ENCODE measurements at regions not wholly inside any gene's neighbourhood (a gene's known extent, or its start where the extent isn't known, plus 50 kb on each side); places are given as distances from the start of the nearest gene placed in this dataset.

DNA sequence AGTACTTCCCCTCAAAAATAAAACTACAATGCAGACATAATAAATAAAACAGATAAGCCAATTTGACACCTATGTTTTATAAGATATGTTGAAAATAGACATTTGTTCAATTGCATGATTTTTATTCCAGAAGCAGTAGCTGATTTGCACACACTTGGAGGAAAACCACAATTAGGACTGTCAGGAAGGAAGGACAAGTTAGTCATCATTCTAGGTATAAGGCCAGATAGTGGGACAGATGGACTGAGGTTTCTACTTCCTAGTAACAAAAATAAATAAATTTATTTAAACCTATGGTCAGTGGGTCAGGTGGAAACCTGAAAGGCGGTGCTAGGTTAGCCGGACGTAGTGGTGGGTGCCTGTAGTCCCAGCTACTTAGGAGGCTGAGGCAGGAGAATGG is 141.8 kb upstream of the RASSF8 start:
- H3K4me3 Mint-ChIP-seq = no peak overlapping the region
- no peak overlapping the region for H3K27ac Mint-ChIP-seq
- H3K9me3 Mint-ChIP-seq = no peaks in the 10 kb centered on the region
- no peaks in the 10 kb centered on the region for H3K36me3 Mint-ChIP-seq (ENCODE audit: low read depth)
- peaks cover 1% of the 10 kb centered on the region for H3K4me1 Mint-ChIP-seq (ENCODE audit: low read depth)
- peaks cover 18% of the 10 kb centered on the region for H3K27me3 Mint-ChIP-seq (ENCODE audit: low read depth)

DNA sequence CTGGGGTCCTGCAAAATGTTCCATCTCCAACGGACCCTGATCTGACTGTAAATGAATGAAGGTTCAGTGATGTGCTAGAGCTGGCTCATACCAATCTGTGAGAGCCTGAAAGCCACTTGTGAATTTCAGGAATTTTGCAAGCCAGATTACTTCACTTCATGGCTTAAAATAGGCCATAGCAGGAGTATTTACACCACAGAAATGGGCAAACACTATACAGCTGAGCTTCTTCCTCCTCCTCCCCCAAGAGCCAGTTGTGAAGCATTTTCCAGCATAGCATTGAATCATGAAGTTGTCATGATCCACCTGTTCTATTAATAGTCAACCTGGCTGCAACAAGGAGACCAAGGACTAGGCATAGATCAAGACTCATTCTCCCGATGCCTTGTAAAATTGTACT is 141.3 kb upstream of the RASSF8 start:
- H3K4me3 Mint-ChIP-seq = no peak overlapping the region
- no peak overlapping the region for H3K27ac Mint-ChIP-seq
- H3K4me1 Mint-ChIP-seq (ENCODE audit: low read depth) = no peaks in the 10 kb centered on the region
- H3K9me3 Mint-ChIP-seq = no peaks in the 10 kb centered on the region
- no peaks in the 10 kb centered on the region for H3K36me3 Mint-ChIP-seq (ENCODE audit: low read depth)
- peaks cover 18% of the 10 kb centered on the region for H3K27me3 Mint-ChIP-seq (ENCODE audit: low read depth)

DNA sequence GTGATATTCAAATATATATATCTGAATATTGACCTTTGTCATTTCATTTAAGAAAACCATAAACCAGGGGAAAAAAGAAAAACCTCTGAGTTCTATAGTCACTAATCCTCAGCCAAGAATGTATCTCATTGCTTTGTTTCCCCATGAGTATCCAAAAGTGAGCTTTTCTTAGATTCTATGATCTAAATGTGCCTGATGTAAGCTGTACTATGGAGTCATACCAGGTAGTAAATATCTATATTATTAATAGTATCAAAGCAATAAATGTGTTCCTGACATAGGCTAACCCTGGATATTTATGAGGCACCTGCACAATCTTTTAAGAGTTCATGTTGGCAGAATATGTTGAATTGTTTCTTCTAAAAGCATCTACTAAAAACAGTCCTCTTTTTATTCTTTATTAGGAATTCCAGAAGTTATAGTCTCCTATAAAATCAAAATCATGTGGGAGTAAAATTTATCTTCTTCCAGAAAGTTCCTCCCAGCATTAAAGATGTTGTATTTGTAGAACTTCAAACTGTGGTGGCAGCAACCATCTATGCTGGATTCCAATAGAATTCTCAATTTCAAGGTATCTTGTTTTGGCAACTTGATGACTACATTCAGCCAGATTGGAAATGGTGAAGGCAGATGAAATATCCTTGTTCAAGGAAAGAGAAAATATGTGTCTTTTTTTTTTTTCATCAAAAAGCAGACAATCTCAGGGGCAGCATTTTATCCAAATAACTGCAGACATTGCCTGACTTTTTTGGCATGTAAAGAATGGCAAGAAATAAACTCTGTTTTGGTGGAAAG is 139.7 kb upstream of the RASSF8 start:
- no peaks in the 10 kb centered on the region for H3K4me1 Mint-ChIP-seq (ENCODE audit: low read depth)
- H3K27ac Mint-ChIP-seq = no peak overlapping the region
- H3K36me3 Mint-ChIP-seq (ENCODE audit: low read depth) = no peaks in the 10 kb centered on the region
- H3K27me3 Mint-ChIP-seq (ENCODE audit: low read depth) = peaks cover 18% of the 10 kb centered on the region
- H3K4me3 Mint-ChIP-seq = no peak overlapping the region
- no peaks in the 10 kb centered on the region for H3K9me3 Mint-ChIP-seq

DNA sequence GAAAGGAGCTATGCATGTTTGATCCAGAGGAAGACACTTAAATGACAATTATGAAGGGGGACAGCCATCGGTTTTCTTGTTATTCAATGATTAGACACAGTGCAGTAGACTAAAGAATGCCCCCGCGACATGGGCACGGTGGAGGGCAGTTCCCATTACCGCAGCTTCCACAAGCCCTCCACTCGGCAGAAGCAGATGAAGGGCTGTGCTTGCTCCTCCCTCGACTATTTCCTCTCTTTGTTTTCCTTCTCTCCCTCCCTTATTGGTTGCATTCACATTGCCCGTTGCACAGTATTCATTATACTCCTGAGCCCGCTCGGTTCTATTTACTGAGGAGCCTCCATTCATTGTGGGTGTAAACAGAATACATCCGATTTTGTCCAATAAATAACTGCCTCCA is 138.8 kb upstream of the RASSF8 start:
- H3K4me3 Mint-ChIP-seq = no peak overlapping the region
- H3K9me3 Mint-ChIP-seq = no peaks in the 10 kb centered on the region
- H3K27ac Mint-ChIP-seq = no peak overlapping the region
- H3K4me1 Mint-ChIP-seq (ENCODE audit: low read depth) = no peaks in the 10 kb centered on the region
- H3K27me3 Mint-ChIP-seq (ENCODE audit: low read depth) = peaks cover 24% of the 10 kb centered on the region
- no peaks in the 10 kb centered on the region for H3K36me3 Mint-ChIP-seq (ENCODE audit: low read depth)

DNA sequence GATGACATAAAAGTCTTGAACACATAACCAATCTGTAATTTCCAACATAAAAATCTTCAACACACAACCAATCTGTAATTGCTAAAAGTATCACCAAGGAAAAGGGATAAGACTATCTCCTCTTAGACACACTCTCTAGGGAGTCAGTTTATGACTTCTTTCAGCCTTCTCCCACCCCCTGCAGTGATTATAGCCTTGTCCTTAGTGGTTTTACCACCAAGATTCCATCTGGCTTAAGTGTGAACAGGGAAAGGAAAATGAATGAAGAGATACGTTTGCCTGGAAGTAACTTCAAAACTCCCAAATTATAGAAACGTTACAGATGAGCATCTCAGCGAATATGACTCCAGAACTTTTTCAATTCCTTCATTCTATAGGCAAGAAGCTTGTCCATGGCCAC is 136.2 kb upstream of the RASSF8 start:
- peaks cover 24% of the 10 kb centered on the region for H3K27me3 Mint-ChIP-seq (ENCODE audit: low read depth)

DNA sequence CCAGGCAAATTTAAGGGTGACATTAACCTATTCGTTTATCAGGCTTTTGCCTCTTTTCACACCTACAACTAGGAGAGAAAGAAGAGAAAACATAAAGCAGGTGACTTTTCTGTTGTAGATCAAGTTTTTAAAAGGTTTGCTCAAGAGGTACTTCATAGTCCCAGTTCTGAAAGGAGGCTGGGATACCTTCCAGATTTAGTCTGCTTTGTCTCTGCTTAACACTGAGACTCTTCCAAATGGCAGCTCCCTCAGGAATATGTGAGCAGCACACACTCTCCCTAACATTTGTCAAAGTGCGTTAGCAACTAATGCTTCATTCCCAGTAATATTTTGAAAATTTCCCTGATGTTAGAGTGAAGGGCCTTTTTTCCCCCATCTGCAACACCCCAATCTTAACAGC is 133.7 kb upstream of the RASSF8 start:
- H3K9me3 Mint-ChIP-seq = no peaks in the 10 kb centered on the region
- no peak overlapping the region for H3K4me3 Mint-ChIP-seq
- H3K4me1 Mint-ChIP-seq (ENCODE audit: low read depth) = no peaks in the 10 kb centered on the region
- no peaks in the 10 kb centered on the region for H3K36me3 Mint-ChIP-seq (ENCODE audit: low read depth)
- H3K27me3 Mint-ChIP-seq (ENCODE audit: low read depth) = peaks cover 12% of the 10 kb centered on the region
- H3K27ac Mint-ChIP-seq = no peak overlapping the region

More for the DNA sequence above, 136.2 kb upstream of the RASSF8 start:
- H3K9me3 Mint-ChIP-seq = no peaks in the 10 kb centered on the region
- H3K4me3 Mint-ChIP-seq = no peak overlapping the region
- H3K27ac Mint-ChIP-seq = no peak overlapping the region
- H3K36me3 Mint-ChIP-seq (ENCODE audit: low read depth) = no peaks in the 10 kb centered on the region
- H3K4me1 Mint-ChIP-seq (ENCODE audit: low read depth) = no peaks in the 10 kb centered on the region

DNA sequence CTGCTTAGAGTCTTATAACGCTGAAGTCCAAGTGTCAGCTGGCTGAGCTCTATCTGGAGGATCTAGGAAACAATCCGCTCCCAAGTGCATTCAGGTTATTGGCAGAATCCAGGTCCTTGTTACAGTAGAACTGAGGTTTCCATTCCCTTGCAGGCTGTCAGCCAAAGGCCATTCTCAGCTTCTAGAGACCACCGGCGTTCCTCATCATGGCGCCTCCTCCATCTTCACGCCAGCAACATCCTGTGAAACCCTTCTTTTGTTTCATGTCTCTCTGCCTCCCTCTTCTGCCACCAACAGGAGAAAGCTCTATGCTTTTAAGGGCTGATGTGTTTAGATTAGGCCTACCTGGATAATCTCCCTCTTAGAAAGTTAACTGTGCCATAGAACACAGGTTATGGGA is 133.0 kb upstream of the RASSF8 start:
- no peaks in the 10 kb centered on the region for H3K9me3 Mint-ChIP-seq
- peaks cover 6% of the 10 kb centered on the region for H3K27me3 Mint-ChIP-seq (ENCODE audit: low read depth)
- no peak overlapping the region for H3K4me3 Mint-ChIP-seq
- no peaks in the 10 kb centered on the region for H3K36me3 Mint-ChIP-seq (ENCODE audit: low read depth)
- no peaks in the 10 kb centered on the region for H3K4me1 Mint-ChIP-seq (ENCODE audit: low read depth)
- H3K27ac Mint-ChIP-seq = no peak overlapping the region

DNA sequence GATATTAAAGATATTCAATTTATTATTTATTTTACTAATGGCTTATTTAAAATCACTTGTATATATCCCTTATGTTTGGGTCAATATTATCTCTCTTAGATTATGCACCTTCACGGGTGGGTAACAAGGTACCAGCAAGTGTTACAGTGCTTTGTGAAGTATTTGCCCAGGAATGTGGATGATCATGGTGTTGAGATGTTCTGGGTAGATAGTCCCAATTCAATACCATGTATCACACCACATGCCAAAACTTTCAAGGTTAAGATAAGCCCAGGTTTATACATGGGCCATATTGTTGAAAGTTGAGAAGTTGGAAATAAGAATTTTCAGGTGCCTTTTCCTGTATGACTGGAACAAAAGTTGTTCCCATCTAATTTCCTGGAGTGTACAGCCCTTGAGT is 131.3 kb upstream of the RASSF8 start:
- H3K4me3 Mint-ChIP-seq = no peak overlapping the region
- no peaks in the 10 kb centered on the region for H3K36me3 Mint-ChIP-seq (ENCODE audit: low read depth)
- H3K27ac Mint-ChIP-seq = no peak overlapping the region
- no peaks in the 10 kb centered on the region for H3K9me3 Mint-ChIP-seq
- H3K27me3 Mint-ChIP-seq (ENCODE audit: low read depth) = peaks cover 7% of the 10 kb centered on the region
- H3K4me1 Mint-ChIP-seq (ENCODE audit: low read depth) = no peaks in the 10 kb centered on the region

DNA sequence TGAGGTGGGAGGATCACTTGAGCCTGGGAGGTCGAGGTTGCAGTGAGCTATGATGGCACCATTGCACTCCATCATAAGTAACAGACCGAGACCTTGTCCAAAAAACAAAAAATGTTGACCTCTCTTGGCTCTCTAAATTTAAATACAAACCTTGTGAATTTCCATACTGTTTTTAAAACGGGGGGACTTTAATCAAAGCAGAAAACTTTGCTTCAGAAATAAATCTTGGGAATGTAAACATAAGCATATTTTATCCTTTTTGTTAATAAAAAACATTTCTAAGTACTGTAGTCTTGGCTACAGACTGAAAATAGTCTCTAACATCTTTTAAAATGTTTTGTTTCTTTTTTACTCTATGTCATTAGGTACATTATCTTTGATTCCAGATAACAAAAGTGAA is 130.7 kb upstream of the RASSF8 start:
- no peaks in the 10 kb centered on the region for H3K9me3 Mint-ChIP-seq
- no peaks in the 10 kb centered on the region for H3K4me1 Mint-ChIP-seq (ENCODE audit: low read depth)
- peaks cover 13% of the 10 kb centered on the region for H3K27me3 Mint-ChIP-seq (ENCODE audit: low read depth)
- no peak overlapping the region for H3K4me3 Mint-ChIP-seq
- no peak overlapping the region for H3K27ac Mint-ChIP-seq
- no peaks in the 10 kb centered on the region for H3K36me3 Mint-ChIP-seq (ENCODE audit: low read depth)

DNA sequence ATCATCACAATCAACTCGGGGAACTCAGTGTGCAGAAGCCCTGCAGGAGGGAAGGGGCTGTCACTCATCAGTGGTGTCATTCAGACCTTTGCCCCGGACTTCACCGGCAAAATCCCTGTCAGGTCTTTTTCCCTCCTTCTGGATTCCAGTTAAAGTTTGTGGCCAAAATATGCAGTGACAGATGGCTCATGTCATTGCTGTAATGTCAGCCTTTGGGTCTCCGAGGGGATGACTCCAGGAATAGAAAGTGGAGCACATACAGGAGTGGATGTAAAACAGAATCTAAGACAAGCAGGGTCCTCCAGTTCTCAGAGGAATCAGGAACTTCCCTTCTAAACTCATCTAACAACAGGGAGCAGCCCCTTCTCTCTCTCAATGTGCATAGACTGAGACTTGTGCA is 130.3 kb upstream of the RASSF8 start:
- H3K9me3 Mint-ChIP-seq = no peaks in the 10 kb centered on the region
- peaks cover 14% of the 10 kb centered on the region for H3K27me3 Mint-ChIP-seq (ENCODE audit: low read depth)
- H3K36me3 Mint-ChIP-seq (ENCODE audit: low read depth) = no peaks in the 10 kb centered on the region
- no peak overlapping the region for H3K27ac Mint-ChIP-seq
- no peak overlapping the region for H3K4me3 Mint-ChIP-seq
- H3K4me1 Mint-ChIP-seq (ENCODE audit: low read depth) = no peaks in the 10 kb centered on the region

DNA sequence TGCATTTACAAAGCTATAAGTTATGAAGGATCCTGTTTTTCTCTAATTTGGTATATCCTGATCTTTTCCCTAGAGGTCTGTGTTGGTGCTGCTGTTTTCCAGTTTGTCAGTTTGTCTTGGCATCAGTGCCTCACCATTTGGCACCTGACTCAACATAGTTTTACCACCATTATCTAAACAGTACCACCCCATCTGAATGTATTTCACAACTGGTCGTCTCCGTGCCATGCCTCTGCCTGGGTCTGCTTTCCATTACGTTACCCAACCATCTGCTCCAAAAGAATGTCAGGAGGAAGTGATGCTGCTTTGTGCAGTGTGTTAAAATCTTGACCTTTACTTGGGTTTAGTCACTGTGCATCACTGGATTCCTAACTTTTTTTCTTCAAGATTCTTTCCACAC is 129.3 kb upstream of the RASSF8 start:
- Mint-ChIP-seq H3K4me3 (no peak overlapping the region), H3K36me3 (ENCODE audit: low read depth) (no peaks in the 10 kb centered on the region), H3K27me3 (ENCODE audit: low read depth) (peaks cover 10% of the 10 kb centered on the region), H3K4me1 (ENCODE audit: low read depth) (no peaks in the 10 kb centered on the region), H3K27ac (no peak overlapping the region), H3K9me3 (no peaks in the 10 kb centered on the region)

DNA sequence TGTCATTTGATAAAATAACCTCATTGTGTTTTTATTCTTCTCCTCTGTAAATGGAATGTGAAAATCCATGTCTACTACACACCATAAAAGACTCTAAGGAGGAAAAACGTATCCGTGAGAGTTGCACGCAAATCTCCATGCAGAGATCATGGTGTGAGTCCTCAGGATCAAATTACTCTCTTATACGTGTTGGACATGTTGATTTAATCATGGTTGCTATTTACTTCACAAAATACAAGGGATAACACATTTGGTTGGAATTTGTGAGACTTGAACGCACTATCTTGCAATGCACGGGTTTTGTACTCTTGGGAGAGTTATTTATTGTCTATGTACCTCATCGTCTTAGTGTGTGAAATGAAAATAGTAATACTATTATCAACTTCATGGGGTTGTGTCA is 128.0 kb upstream of the RASSF8 start:
- peaks cover 8% of the 10 kb centered on the region for H3K27me3 Mint-ChIP-seq (ENCODE audit: low read depth)
- H3K27ac Mint-ChIP-seq = no peak overlapping the region
- no peaks in the 10 kb centered on the region for H3K36me3 Mint-ChIP-seq (ENCODE audit: low read depth)
- H3K4me1 Mint-ChIP-seq (ENCODE audit: low read depth) = no peaks in the 10 kb centered on the region
- no peak overlapping the region for H3K4me3 Mint-ChIP-seq
- no peaks in the 10 kb centered on the region for H3K9me3 Mint-ChIP-seq

DNA sequence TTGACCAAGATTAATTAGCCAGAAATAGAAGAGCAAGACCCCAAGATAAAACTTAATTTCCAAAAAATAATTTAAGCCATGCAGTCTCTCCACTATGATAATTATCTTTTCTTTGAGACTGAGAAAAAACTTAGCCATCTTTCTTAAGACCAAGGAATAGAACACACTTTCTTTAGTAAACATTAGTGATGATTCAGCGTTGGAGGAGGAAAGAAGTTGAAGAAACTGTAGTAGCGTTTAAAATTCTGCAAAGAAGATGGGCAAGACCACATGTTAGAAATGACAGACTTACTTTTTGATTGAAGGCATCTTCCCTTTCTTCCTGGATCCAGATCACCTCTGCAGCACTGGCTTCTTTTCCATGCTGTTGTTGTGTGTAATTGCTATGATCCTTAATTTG is 124.8 kb upstream of the RASSF8 start:
- no peaks in the 10 kb centered on the region for H3K4me1 Mint-ChIP-seq (ENCODE audit: low read depth)
- no peak overlapping the region for H3K27ac Mint-ChIP-seq
- H3K27me3 Mint-ChIP-seq (ENCODE audit: low read depth) = peaks cover 8% of the 10 kb centered on the region
- H3K9me3 Mint-ChIP-seq = no peaks in the 10 kb centered on the region
- no peak overlapping the region for H3K4me3 Mint-ChIP-seq
- no peaks in the 10 kb centered on the region for H3K36me3 Mint-ChIP-seq (ENCODE audit: low read depth)

DNA sequence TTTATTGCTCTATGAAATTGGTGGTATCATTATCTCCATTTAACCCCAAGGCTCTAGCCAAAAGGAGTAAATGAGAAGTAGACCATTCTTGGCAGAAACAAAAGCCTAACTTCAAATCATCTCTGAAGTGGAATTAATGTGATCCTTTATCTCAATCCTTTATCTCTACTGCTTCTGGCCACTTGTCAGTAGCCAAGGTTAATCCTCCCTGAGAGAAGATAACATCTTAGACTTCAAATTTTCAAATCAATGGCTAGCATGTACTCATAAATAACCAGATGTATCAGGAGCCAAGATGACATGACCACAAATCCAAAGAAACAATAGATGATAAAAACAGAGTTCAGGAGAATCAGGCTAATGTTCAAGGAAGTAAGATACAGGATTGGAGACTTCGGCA is 123.1 kb upstream of the RASSF8 start:
- H3K27ac Mint-ChIP-seq = no peak overlapping the region
- H3K9me3 Mint-ChIP-seq = no peaks in the 10 kb centered on the region
- no peak overlapping the region for H3K4me3 Mint-ChIP-seq
- no peaks in the 10 kb centered on the region for H3K4me1 Mint-ChIP-seq (ENCODE audit: low read depth)
- H3K36me3 Mint-ChIP-seq (ENCODE audit: low read depth) = no peaks in the 10 kb centered on the region
- H3K27me3 Mint-ChIP-seq (ENCODE audit: low read depth) = peaks cover 8% of the 10 kb centered on the region

DNA sequence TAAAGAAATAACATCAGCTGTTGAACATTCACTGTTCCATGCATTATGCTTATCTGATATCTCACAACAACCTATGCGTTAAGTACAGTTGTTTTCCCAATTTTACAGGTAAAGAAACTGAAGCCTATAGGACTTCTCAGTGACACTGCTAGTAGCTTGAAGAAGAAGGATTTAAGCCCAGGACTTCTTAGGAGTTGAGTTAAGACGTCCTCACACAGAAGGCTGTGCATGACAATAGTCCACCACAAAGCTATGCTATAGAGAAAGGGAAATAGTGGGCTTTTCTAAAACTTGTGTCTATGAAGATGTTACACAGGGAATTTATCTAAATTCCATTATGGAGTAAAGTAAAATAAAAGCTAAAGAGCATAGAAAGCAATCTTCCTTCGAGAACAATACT is 120.5 kb upstream of the RASSF8 start:
- Mint-ChIP-seq H3K27me3 (ENCODE audit: low read depth) (peaks cover 4% of the 10 kb centered on the region), H3K4me3 (no peak overlapping the region), H3K36me3 (ENCODE audit: low read depth) (no peaks in the 10 kb centered on the region), H3K4me1 (ENCODE audit: low read depth) (no peaks in the 10 kb centered on the region), H3K9me3 (no peaks in the 10 kb centered on the region), H3K27ac (no peak overlapping the region)

DNA sequence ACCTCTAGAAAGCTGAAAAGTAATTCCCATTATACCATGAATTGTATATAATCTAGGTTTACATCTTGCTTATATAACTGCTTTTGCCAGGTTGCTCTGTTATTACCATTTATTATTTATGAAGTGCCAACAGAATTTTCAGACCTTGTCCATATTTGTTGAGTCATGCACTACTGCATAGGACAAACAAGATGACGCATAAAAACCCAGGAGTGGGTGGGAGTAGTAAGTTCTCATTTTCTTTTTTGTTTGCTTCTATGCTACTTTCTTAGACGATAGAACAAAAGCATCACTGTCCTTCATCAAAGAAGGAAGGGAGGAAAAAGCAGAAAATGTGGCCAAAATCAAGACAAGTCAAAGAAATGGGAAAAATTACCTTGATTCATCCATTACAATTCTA is 119.0 kb upstream of the RASSF8 start:
- H3K9me3 Mint-ChIP-seq = no peaks in the 10 kb centered on the region

More for the DNA sequence above, 119.0 kb upstream of the RASSF8 start:
- Mint-ChIP-seq H3K27ac (no peak overlapping the region), H3K4me1 (ENCODE audit: low read depth) (no peaks in the 10 kb centered on the region), H3K36me3 (ENCODE audit: low read depth) (no peaks in the 10 kb centered on the region), H3K4me3 (no peak overlapping the region), H3K27me3 (ENCODE audit: low read depth) (peaks cover 8% of the 10 kb centered on the region)
